ENCODE measurements at regions not wholly inside any gene's neighbourhood (a gene's known extent, or its start where the extent isn't known, plus 50 kb on each side); places are given as distances from the start of the nearest gene placed in this dataset.
"Not testable (repeated sequence)": the region's sequence is repeated elsewhere in the genome, so short reads cannot be mapped to it uniquely, and the experiment has no call there.

DNA sequence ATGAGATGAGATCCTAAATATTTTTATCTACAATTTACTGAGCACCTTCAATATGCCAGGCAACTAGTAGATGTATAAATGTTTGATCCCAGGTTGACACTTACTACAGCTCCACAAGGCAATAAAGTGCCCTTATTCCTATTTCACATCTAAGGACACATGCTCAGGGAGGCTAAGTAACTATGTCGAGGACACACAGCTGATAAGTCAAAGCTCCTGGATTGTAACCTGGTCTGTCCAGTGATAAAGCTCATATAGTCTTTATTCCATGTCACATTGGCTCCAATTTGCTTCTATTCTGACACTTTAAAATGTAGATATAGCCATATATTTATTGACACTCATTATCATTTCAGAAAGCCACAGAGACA is 93.8 kb upstream of the BMAL1 start:
- DNase-seq, result no peak

DNA sequence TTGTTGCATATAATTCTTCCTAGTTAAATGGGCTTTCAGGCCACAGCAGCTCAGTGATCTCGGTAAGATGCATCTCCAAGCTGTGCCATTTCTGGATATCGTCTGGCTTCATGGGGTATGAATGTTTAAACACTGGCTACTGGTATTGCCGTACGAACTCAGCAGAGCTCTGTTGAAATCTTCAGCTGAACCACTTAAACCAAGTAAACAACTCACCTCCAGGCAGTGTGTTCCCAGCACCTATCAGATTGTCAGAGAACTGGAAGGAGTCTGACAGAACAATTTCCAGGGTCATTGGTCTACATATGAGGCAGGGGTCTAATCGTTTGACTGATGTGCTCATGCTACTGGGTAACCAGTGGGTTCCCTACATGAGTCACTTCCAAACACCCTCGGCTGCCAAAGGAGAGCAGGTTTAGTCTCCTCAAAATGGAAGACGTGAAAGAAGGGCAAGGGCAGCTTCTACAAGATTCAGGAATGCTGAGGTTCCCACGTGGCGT is 93.2 kb upstream of the BMAL1 start:
- no peak for DNase-seq

DNA sequence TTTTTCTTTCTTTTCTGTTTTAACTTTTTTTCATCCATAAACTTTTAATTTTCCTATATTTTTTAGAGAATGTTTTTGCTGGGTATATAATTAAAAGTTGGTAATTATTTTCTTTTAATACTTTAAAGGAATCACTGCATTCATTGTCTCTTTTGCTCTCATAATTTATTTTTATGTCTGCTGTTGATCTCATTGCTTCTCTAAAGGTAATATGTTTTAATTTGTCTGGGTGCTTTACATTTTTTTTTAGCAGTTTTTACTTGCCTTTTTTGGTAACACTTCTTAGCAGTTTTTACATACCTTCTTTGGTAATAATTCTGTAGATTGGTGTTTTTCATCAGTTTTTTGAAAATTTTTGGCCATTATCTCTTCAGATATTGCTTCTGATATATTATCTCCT is 89.4 kb upstream of the BMAL1 start:
- no peak for DNase-seq

DNA sequence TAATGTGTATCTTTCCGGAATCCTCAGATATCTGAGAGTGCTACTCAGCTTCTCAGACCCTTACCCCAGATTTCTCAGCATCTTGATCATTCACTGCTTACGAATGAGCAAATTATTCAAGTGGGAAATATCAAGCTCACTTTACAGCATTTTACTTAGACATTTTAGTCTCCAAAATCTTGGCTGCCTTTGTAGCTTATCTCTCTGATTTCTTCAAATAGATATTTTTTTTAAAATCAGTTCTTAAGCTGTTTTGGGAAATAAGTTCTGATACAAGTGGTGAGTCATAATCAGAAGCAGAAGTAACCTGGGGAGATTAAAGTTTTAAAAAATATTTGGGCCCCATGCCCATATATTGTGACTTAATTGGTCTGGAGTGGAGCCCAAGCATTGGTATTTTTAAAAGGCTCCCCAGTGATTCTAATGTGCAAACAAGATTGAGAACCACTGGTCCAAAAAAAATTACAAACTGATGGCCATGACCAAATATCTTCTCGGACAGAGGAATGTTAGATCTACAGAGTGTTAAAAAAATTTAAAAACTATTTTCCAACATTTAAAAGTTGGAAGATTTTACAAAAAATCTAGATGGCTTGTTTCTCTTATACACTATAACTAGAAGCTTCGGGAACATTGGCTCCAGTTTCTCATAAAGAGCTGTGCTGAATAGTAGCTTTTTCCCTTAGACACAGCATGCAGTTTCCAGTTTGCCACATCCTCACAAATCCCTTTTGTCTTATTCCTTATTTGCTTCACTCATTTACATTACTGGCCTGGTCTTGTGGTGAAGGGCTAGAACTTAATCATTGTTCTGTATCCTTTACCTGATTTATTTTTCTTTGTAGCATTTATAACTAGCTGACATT is 87.8 kb upstream of the BMAL1 start:
- DNase-seq, result no peak

DNA sequence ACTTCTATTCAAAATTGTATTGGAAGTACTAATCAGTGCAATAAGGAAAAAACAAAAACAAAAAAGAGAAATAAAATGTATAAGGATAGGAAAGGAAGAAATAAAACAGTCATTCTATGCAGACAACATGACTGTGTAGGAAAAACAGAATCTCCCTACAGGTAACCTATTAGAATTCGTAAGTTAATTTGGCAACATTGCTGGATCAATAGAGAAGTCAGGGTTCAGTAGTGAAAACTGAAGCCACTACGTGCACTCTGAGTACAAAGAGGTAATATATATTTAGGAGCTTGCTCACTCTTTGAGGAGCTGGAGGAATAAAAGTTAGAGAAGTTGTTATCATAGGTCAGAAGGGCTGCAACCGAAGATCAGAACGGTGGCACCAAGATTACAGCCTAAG is 84.0 kb upstream of the BMAL1 start:
- DNase-seq, result no peak

DNA sequence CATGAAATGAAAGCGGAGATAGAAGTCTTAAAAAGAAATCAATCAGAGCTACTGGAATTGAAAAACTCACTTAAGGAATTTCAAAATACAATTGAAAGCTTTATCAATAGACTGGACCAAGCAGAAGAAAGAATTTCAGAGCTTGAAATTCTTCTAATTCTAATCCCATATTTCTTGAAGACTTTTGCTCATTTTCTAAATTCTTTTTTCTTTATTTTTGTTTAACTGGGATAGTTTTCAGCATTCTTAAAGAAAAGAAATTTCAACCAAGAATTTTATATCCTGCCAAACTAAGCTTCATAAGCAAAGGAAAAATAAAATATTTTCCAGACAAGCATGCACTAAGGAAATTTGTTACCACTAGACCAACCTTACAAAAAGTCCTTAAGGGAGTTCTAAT is 80.2 kb upstream of the BMAL1 start:
- not testable (repeated sequence) for DNase-seq

DNA sequence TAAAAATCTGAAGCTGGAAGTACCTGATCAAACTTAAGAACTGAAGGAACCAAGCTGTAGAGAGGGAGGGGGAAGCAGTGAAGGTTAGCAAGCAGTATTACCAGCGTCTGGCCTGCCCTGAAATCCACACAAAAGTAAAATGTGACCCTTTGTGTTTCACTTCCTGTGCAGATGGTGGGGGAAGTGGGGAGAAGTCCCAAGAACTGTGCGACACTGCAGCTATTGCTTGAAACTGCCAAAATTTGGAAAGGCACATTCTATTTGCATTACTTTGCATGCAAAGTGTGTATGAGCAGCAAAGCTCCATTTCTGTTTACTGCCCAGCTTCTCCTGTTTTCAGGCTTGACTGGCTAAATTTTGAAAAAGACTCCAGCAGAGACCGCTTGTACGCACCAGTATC is 72.1 kb upstream of the BMAL1 start:
- DNase-seq, result no peak

DNA sequence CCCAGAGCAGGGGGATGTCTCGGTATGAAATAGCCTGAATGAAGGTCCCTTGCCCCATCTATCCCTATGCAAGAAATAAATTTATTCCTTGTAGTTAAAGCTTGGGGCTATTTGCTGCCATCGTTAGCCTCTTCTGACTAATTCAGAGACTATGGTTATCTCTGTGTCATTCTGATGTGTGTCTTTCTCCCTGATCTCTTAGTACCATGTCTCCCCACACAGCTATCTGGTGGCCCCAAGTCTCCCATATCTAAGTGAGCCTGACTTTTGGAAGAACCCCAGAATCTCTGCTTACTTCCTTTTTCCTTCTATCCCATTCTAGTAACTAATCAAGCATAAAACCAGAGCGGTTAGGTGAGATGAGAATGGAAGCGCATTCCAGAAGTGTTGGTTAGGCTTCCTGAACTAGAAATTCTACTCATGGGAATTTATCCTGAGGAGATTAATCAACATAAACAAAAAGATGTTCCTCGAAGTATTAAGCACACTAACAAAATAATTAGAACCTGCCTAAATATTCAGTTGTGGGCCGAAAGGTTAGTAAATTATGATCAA is 71.4 kb upstream of the BMAL1 start:
- no peak for DNase-seq

DNA sequence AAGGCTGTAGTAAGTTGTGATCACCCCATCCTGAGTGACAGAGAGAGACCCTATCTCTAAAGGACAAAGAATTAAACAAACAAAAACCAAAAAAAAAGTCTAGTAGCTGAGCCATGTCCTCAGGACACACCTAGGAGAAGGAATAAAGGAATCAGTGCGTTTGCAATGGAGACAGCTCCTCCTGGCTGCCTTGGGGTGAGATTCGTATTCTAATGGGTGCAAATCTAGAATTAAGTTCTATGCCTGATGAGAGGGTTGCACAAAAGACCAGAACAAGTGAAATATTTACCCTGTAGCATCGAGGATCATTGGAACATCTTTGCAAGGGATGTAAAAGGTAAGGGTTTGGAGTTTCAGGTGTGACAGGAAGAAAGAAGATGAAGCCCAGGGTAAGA is 70.3 kb upstream of the BMAL1 start:
- DNase-seq, result no peak

DNA sequence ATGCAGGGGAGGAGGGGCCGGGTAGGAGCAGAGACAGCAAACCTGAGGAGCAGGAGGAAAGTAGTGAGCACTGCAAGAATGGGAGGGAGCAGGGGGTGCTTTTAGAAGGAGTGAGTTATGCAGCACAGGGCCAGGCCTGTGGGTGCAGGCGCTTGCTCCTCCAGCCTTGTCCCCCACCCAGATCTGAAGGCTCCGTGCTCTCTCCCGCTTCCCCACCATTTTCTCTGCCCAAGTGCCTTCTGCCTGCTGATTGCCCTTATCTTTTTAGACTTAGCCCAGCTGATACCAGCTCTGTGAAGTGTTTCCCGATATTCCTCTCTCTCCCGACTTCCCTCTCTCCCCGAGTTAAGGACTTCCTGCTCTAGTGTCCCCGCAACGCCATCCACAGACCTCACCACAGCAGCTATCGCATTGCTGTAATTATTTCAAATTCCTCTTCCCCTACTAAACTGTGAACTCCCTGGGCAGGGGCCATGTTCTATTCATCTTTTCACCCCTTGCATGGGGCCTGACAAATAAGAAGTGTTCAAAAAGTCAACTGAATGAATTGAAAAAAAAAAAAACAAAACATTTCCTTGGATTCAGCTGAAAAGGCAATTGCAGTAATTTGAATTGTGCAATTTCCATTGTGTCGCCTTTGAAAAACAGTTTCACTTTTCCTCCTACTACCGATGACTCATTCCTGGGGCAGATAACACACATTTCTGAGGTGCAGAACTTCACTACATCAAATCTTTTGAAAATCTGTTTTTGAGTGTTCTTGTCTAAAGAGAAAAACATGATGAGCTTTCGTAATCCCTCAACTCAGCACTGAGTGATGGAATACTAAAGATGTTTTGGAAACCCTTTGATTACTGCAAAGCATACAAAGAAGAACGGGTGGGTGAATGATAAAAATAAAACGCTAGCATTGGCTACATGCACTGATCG is 69.7 kb upstream of the BMAL1 start:
- DNase-seq, result peak; percentile 3

DNA sequence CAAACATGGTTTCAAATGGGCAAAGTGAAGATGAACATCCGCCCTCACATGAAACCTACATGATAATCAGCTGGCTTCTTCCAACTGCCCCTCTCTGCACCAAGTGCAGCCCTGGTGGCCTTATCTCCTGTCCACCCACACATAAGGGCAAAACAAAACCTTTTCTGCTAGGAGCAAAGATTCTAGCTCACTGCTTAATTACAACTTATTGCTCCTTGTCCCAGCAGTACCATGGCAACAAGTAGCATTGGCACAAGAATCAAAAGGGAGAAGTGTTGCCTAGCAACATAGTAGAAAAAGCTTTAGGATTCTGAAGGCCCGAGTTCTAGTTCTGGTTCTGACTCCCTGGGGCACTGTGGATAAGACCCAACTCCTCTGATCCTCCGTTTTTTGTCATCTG is 68.7 kb upstream of the BMAL1 start:
- DNase-seq, result no peak

DNA sequence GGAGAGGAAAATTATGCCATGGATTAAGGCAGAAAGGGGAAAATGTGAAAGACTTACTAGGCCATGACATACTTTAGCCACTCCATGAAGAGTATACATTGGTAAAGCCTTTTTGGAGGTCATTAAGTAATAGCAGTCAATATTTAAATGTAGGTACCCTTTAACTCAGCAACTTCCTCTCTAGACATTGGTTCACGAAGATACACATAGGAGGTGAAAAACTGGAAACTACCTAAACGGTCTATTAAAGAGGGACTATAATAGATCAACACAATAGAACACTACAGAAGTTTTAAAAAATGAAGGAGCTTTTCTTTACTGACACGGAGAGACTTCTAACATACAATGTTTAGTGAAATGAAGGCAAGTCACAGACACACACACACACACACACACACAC is 68.2 kb upstream of the BMAL1 start:
- no peak for DNase-seq

DNA sequence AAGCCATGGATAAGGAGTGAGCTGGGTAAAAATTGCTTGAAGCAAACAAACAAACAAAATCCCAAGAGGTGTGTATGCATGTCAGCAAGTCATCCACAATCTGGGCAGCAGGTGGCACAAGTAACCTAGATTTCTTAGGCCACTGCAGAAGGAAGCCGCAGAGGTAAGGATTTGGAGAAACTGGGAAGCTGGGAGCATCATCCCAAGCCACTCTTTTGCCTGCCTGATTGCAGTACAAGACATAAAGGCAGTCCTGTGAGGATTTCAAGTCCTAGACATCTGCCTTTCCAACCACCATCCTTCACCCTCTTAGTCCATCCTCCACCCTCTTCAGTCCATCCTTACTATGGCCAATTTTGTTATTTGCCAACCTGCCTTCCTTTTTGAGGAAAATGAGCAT is 67.2 kb upstream of the BMAL1 start:
- peak; percentile 18 for DNase-seq

DNA sequence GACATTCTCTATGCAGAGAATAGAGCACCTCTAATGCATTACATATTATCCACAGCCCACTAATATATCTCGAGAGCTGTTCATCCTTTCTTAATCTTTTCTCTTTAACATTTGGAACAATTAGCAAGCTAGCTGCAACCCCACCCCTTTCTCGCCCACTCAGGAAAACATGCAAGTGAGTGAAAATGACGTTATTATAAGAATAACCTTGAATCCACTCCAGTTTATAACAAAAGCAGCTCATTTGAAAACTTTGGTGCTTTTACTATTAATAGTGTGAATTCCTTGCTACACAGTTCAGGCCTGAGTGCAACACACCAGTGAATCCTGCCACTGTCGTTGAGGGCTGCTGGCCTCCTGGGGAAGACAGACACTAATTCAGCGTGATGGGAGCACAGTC is 63.3 kb upstream of the BMAL1 start:
- DNase-seq, result no peak

DNA sequence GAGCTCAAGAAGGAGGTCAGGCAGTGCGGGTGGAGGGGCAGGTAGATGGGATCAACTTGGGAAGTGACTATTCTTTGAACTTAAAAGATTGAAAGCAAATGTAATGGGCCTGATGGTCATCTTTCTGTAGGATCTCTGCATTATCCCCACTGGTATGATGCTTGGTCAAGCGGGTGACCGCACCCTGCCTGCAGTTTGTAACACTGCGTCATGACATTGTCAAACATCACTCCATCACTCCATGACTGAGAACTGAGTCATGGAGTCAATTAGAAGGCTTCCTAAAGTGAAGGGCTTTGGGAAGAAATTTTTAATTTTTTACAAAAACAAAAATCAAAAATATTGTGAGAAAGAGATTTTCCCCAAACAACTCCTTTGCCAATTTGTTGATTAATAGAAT is 62.4 kb upstream of the BMAL1 start:
- DNase-seq, result no peak

DNA sequence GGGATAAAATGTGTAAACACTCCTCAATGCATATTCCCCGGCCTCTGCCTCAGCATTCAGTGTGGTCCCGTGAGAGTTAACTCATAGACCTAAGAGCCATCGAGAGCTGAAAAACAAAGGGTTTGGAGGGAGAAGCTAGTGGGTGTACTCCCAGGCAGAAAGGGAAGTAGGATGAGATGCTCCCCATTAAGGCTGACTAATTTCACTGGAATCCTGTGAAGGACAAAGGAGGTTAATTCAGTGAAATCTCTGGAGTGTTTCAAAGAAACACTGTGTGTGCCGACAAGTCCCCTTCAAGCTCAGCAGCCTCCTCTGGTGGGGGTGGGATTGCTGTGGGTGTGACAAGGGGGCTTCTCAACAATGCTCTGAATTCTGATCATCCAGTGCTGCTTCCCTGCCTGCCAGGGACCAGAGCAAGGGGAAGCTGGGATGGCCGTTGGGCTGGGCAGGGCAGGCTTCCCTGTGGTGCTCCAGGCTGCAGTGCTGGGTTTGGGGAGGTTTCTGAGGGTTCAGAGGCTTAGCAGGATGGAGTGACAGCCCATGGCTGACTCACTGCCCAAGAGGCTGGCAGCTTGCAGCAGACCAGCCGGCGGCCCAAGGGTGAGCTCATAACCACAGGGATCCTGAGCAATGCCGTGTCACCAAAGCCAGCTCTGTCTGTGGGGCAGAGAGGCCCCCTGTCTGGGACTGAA is 61.4 kb upstream of the BMAL1 start:
- peak; percentile 3 for DNase-seq

DNA sequence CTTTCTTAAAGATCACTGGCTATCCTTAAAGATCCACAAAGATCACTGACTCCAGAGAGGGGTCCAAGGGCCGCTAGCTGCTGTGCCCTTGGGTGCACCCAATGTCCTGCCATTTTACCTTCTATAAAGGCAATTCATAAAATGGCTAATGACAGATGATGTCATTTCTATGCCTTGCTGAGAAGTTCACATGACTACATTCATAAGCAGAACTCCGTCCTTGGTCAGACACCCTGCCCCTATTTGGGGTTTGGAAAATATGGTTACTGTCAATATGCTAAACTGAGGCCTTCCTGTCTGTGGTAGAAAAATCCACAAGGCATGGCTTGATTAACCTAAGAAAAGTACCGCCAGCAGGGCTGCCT is 60.9 kb upstream of the BMAL1 start:
- DNase-seq, result no peak

DNA sequence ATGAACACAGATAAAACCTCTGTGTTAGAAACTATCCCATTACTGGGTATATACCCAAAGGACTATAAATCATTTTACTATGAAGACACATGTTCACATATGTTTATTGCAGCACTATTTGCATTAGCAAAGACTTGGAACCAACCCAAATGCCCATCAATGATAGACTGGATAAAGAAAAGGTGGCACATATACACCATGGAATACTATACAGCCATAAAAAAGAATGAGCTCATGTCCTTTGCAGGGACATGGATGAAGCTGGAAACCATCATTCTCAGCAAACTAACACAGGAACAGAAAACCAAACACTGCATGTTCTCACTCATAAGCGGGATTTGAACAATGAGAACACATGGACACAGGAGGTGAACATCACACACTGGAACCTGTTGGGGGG is 58.9 kb upstream of the BMAL1 start:
- not testable (repeated sequence) for DNase-seq

DNA sequence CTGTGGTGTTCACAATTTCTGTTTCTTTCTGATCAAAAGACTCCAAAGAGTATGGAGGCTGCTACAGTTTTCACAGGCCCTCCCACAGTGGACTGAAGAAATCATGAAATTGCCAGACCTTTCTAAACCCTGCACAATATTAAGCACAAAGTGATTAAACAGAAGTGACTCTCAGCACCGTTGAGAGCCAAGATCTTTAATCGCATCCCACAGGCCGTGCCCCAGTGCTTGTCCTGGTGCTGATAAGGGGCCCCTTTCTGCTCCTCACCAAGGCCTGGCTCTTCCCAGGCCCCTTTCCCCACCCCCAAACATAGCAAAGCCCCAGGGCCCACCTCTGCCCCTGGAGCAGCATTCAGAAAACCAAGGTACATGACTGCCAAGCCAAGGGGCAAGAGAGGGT is 57.4 kb upstream of the BMAL1 start:
- no peak for DNase-seq

DNA sequence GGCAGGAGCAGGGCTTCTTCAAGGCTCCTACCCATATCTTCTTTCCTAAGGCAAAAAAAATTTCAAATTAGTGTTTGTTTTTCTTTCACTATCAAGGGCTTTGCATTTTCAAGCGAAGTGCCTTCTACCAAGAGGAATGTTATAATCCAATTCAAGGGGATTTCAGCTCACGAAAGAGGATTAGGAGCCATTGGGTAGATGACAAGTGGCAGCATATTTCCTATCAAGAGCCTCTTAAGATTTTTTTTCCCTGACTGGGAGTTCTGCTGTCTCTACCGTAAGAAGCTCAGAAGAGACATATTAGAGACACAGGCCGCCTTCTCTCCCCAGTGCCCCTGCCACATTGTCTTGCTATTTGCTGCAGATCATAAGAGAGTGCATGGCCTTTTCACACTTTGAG is 55.9 kb upstream of the BMAL1 start:
- no peak for DNase-seq

DNA sequence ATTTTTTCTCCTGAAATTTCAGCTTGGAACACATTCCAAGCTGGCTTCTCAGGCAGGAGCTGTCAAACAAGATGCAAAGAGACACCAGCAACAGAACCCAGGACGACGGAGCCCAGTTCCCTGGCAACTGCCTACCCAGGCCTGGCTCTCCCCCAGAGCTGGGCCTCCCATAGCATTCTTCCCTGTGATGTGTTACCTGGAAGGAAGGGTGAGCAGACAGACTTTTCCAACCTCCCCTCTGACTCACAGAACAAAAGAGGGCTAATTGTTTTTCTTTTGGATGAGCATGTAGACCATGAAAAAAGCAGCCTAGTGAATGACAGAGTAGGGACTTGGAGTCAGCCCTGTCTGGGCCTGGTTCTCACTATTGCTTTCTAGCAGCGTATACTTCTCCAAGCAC is 55.3 kb upstream of the BMAL1 start:
- DNase-seq, result no peak

DNA sequence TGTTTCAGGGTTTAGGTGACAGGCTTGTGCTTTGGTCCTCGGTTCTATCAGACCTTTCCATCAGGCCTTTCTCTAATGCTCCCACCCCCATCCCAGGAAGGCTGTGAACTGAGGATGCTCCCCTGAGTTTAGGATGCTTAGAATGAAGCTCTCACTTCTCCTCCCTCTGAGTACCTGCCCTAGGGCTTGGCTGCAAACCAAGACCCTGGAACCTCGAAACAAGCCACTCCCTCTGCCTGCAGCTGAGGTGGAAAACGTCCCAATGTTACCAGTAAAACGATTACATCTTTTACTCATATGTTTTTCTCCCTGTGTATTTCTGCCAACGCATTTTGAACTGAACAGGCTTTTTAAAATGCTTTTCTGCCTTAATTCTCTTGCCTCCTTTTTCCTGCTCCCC is 54.5 kb upstream of the BMAL1 start:
- DNase-seq, result no peak

DNA sequence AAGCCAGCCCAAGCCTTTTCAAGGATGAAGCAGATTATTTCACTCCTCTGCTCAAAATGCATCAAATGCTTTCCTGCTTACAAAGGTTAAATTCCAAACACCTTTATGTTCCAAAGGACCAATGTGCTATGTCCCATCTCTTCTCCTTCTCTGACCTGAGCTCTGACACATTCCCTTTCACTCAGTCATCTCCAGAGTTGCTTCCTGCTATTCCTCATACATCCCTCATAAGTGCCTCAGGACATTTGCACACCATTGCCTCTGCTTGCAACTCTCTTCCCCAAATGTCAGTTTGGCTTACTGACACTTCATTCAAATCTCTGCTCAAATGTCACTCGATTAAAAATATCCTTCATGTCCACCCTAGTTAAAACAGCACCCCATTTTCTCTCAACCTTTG is 53.3 kb upstream of the BMAL1 start:
- DNase-seq, result no peak

All from stimulated activated CD4-positive, alpha-beta T cell treated with anti-CD3 and anti-CD28 coated beads, Interleukin-4, amount 100 ng/mL, for 1 hour (primary cell).